ENCODE measurements at regions not wholly inside any gene's neighbourhood (a gene's known extent, or its start where the extent isn't known, plus 50 kb on each side); places are given as distances from the start of the nearest gene placed in this dataset.
"Not testable (repeated sequence)": the region's sequence is repeated elsewhere in the genome, so short reads cannot be mapped to it uniquely, and the experiment has no call there.

DNA sequence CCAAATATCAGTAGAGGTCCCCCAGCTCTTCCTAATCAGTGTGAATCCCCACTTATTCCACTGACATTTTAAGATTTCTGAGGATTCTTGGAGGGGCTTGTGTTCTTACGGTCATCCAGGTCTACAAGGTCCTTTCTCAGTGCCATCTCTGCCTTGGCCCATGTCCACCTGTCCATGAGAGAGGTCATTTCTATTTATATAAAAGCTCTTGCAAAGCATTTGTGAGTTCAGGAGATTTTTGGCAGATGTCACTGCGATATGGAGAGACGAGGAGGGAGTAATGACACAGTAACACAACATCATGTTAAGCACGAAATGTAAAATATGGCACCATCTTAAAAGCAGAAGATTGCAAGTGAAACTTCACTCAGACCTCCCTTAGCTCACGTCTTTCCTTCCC, 144.6 kb upstream of the NFIA start:
- no peaks in the 10 kb centered on the region for H3K9me3 ChIP-seq
- DNase-seq, result no peak
- no peaks in the 10 kb centered on the region for H3K36me3 ChIP-seq
- H3K4me3 ChIP-seq, result no peak overlapping the region
- no peaks in the 10 kb centered on the region for H3K27me3 ChIP-seq

DNA sequence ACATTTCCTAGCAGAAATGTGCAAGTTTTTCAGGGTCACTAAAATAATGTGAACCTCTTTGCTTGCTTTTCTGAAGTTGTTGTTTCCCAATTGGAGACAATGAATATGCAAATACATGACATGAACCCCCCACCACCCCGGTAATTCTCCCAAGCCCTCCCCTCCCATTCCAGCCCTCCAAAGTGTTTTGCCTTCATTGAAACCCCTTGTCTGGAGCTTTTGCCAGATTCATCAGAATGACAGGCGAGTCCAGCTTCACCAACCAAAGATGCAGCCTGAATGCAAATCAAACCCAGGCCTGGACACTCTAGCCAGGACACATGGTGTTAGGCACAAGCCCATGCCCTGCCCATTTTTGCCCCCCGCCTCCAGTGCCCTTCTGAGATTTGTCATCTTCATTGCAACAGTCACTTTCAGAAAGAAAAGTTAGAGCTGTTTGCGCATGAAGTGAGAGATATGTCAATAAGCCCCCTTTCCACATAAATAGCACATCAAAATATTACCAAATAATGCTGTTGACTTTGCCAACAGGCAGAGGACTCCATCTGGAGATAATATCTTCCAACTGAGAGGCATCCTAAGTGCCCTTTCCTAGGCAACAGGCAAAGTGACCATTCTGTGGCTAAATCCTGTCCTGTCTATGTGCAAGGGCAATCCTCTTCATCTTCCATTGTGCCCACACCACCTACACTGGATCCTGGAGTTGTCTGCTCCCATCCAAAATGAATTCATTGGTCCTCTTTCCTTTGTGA, 145.6 kb upstream of the NFIA start:
- Histone ChIP-seq H3K36me3 (no peaks in the 10 kb centered on the region), H3K4me3 (no peak overlapping the region), H3K9me3 (no peaks in the 10 kb centered on the region), H3K27me3 (no peaks in the 10 kb centered on the region)
- DNase-seq, result no peak

DNA sequence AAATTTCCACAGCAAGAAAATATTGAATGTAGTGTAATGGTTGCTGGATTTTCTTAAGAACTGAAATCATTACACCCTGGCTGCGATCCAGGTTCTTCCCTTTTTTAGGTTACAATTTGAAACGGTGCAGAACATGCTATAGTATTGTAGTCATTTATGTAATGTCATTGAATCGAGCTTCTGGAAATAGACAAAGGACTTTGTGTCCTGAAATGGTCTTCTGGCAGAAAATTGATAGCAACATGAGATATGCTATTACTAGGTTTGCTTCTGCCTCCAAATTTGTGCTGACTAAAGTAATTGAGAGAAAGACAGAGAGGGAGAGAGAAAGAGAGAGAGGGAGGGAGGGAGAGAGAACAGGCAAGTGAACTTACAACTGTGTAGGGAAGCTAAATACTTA, 146.2 kb upstream of the NFIA start:
- H3K4me3 ChIP-seq, result no peak overlapping the region
- H3K36me3 ChIP-seq, result no peaks in the 10 kb centered on the region
- H3K9me3 ChIP-seq, result no peaks in the 10 kb centered on the region
- no peak for DNase-seq
- H3K27me3 ChIP-seq, result no peaks in the 10 kb centered on the region

DNA sequence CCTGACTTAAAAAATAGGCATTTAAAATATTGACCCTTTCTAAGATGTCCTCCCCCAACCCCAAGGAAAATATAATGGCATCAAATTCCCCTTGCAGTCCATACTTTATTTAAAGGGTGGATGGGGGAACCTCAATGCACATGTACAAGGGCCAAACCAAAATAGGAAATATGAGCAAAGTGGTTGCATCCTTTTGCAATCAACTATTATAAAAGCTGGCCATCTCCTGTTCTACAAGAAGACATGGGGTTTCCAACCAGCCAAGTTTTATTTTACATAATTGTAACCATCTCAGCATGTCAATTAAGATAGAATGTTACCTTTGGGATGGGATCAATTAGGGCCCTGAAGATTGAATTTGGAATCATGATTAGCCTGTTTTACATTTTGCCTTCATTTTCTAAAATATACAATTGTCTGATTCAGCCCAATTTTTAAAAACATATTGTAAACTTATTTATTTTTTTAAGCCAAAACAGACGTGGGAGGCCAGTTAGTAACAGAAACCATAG, 146.7 kb upstream of the NFIA start:
- Histone ChIP-seq H3K36me3 (no peaks in the 10 kb centered on the region), H3K27me3 (no peaks in the 10 kb centered on the region), H3K9me3 (no peaks in the 10 kb centered on the region), H3K4me3 (no peak overlapping the region)
- DNase-seq, result no peak

DNA sequence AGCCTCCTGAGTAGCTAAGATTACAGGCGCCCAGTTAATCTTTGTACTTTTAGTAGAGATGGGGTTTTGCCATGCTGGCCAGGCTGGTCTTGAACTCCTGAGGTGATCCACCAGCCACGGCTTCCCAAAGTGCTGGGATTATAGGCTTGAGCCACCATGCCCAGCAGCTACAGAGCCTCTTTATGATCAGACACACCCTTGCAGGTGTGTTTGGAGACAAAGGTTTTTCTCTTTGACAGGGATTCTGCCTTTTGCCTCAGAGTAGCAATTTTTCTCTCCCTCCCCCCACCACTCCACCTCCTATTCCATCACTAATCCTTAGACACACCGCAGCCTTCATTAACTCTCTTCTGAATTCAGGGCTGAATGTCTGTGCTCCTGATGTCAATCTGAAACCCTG, 152.2 kb upstream of the NFIA start:
- H3K36me3 ChIP-seq, result no peaks in the 10 kb centered on the region
- no peaks in the 10 kb centered on the region for H3K9me3 ChIP-seq
- DNase-seq, result no peak
- no peaks in the 10 kb centered on the region for H3K27me3 ChIP-seq
- no peak overlapping the region for H3K4me3 ChIP-seq

DNA sequence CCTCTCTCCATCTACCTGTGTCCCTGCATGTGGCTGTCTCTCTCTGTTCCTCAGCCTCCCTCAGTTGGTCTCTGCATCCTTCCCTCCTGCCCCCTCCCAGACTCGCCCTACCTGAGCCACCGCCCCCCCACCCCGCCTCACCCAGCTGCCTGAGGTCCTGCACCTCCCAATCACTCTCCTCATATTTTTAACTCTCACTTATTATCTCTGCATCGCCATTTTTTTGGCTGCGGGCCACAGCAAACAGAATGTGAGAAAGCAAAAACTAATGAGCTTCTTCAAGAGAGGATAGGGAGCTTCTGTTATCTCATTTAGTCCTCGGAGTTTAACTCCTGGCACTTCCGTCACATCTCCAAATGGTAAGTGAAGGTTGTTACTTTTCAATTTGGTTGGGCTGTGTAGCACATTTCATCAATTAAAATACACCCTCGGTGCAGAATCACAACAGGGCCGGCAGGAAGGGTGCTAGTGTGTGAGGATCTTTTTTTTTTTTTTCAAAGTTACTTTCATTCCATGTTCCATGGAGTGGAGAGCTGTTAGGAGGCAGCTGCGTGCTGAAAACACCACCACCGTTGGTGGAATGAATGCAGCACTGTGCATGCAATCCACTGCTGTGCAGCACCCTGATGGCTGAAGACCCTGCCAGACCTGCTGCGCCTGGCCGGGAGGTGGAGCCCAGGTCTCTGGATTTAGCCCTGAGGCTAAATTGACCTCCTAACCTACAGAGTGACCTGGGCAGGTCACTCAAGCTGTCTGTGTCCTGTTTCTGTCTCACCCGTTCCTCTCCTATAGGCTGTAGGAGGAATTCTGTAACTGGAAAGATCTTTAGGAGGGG, 157.2 kb upstream of the NFIA start:
- Histone ChIP-seq H3K36me3 (no peaks in the 10 kb centered on the region), H3K27me3 (no peaks in the 10 kb centered on the region), H3K4me3 (no peak overlapping the region), H3K9me3 (no peaks in the 10 kb centered on the region)
- DNase-seq, result no peak

DNA sequence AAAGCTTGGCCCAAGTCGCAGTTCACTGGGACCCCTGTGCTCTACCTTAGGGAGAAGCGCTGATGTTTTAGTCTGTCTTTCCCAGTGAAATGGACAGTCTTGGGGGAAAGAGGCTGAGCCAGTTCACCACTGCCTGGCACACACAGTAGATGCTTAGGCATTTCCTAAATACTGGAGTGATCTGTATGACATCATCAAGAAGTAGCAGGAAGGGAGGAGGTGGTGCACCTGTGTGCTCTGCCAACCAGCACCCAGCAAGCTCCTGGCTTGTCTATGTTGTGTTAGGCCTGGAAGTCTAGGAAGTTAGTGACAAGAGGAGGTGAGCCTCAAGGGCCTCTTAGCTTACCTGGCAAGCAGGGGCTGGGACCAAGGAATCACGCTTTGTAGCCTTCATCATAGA, 158.2 kb upstream of the NFIA start:
- Histone ChIP-seq H3K36me3 (no peaks in the 10 kb centered on the region), H3K27me3 (no peaks in the 10 kb centered on the region), H3K4me3 (no peak overlapping the region), H3K9me3 (no peaks in the 10 kb centered on the region)
- no peak for DNase-seq

DNA sequence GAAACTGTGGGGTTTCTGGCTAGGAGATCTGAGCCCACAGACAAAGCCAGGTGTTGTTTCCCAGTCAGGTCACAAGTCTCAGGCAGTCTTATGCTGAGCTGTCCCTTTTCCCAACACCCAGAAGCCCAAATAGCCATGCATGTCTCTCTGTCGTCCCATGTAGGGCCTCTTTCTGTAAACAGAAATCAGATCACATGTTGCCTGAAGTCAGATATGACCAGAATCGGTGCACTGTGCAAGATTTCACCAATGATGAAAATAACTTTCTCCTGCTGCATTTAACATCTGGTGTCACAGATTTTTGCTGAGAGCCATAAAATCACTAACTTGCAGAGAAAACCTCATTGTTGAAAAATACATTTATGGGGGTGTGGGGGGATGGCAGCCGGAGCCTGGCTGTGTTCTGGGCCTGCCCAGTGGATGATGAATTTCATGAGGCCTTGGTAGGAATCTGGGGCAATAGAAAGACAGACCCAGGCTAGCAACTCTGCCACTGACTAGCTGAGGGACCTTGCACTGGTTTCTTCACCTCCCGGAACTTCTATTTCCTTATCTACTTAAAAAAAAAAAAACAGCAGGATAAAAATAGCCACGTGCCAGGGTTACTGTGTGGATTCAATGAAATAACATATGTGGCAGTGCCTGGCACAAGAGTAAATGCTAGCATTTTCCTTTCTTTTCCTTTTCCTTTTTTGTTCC, 158.8 kb upstream of the NFIA start:
- no peaks in the 10 kb centered on the region for H3K9me3 ChIP-seq
- DNase-seq, result no peak
- no peaks in the 10 kb centered on the region for H3K27me3 ChIP-seq
- H3K36me3 ChIP-seq, result no peaks in the 10 kb centered on the region
- H3K4me3 ChIP-seq, result no peak overlapping the region

DNA sequence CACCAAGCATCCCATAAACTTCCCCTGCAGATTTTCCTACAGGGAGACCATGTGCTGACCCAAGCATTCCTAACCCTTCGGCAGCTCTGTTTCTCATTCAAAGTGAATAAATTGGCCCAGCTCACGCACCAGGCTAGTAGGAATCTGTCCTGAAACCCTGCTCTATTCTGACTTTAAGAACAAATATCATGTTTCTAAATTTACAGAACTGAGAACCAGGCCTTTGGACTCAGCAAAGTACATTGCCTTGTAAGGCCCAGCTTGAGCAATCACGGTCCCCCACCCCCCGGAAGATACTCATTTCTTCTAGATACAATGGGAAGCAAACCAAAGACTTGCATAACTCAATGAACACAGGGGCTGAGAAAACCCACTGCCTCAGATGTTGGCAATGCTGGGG, 160.1 kb upstream of the NFIA start:
- Histone ChIP-seq H3K27me3 (no peaks in the 10 kb centered on the region), H3K9me3 (no peaks in the 10 kb centered on the region), H3K4me3 (no peak overlapping the region), H3K36me3 (no peaks in the 10 kb centered on the region)
- no peak for DNase-seq

DNA sequence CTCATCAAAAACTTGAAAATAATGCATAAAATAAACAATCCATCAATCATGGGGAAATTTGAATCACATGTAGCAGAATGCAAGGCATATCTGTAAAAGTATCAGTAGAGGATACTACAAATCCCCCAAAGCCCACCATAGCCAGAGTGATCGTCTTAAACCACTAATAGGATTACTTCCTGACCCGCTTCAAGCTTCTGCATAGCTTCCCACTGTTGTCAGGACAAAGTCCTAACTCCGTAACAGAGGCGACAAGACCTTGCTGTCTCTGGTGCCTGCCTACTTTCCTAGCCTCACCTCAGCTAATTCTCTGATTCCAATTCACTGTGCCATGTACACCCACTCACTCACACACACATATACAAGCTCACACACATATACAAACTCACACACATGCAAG, 161.2 kb upstream of the NFIA start:
- Histone ChIP-seq H3K27me3 (no peaks in the 10 kb centered on the region), H3K4me3 (no peak overlapping the region), H3K36me3 (no peaks in the 10 kb centered on the region), H3K9me3 (no peaks in the 10 kb centered on the region)
- DNase-seq, result no peak

DNA sequence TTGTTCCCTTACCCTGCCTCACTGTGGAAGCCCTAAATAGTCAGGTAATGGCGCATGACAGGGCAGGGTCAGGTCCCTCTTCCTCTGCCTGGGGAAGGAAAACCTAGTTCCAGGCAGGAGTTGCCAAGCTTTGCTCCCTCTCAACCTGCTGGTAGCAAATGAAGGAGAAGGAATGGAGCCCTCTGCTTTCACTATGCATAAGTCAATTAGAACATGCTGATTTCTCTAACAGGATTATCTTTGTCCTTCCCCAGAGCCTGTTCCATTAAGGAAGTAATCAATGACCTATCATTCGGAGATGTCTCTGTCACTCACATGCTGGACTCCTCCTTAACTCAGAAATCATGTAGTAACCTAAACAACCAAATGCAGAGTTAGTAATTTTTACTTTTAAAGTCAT, 161.8 kb upstream of the NFIA start:
- no peak for DNase-seq
- H3K4me3 ChIP-seq, result no peak overlapping the region
- no peaks in the 10 kb centered on the region for H3K36me3 ChIP-seq
- no peaks in the 10 kb centered on the region for H3K9me3 ChIP-seq
- no peaks in the 10 kb centered on the region for H3K27me3 ChIP-seq

DNA sequence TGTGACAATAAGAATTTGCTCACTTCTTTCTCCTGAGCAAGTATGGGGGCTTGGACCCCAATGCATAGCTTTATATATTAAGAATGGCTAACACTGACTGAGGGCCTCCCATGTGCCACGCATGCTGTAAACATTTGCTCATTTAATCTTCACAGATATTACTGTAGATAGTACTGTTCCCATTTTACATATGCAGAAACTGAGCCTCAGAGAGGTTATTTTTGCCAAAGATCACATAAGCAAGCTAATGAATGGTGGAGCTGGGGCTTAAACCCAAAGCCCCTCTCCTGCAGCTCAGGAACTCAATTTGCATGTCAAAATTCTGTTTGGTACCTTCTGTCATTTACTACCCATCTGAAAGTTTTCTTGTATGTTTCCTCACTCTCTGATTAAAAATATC, 163.5 kb upstream of the NFIA start:
- DNase-seq, result no peak
- Histone ChIP-seq H3K9me3 (no peaks in the 10 kb centered on the region), H3K27me3 (no peaks in the 10 kb centered on the region), H3K4me3 (no peak overlapping the region), H3K36me3 (no peaks in the 10 kb centered on the region)

DNA sequence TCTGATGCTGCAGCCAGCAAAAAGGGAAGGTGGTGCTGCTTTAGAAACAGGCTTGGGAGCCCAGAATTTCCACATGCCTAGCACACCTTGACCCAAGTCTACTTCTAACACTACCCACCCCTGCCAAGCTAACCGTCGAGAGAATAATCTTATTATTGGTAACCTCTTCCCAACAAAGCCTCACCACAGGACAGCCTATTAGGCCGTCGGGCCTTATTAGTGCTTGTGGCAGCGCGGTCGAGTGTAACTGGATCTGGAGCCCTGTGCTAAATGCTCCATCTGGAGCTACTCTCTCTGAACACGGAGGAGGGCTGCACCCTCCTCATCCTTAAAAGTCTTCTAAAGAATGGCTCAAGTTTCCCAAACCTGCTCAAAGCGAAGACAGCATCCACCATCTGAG, 165.5 kb upstream of the NFIA start:
- no peak for DNase-seq
- no peaks in the 10 kb centered on the region for H3K36me3 ChIP-seq

DNA sequence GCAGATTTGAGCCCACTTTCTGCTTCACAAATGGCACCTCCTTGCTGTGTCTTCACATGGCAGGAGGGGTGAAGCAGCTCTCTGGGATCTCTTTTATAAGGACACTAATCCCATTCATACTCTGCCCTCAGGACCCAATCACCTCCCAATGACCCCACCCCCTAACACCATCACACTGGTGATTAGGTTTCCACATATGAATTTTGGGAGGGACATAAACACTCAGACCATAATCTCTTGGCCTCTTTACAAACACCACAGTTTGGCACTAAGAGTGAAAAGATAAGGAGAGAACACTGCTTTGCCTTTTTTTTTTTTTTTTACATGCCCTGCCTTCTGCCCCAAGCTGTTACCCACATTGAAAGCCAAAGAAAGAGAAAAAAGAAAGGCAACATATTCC, 166.2 kb upstream of the NFIA start:
- H3K4me3 ChIP-seq, result no peak overlapping the region
- H3K36me3 ChIP-seq, result no peaks in the 10 kb centered on the region
- H3K9me3 ChIP-seq, result no peaks in the 10 kb centered on the region
- DNase-seq, result no peak
- H3K27me3 ChIP-seq, result no peaks in the 10 kb centered on the region

More for the DNA sequence above, 165.5 kb upstream of the NFIA start:
- no peak overlapping the region for H3K4me3 ChIP-seq
- no peaks in the 10 kb centered on the region for H3K9me3 ChIP-seq
- H3K27me3 ChIP-seq, result no peaks in the 10 kb centered on the region

DNA sequence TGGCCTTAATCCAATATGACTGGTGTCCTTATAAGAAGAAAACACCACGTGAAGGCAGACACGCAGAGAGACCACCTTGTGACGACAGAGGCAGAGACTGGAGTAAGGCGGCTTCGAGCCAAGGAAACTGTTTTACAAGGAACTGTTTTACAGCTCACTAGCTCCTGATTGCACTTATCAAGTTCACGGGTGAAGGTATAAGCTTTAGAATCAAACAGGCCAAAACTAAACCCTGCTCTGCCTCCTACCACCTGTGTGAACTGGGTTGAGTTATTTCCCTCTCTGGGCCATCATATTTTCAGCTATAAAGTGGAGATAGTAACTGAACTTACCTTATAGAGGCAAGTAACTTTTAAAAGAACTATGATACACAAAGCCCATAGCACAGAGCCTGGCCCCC, 166.9 kb upstream of the NFIA start:
- Histone ChIP-seq H3K27me3 (no peaks in the 10 kb centered on the region), H3K4me3 (no peak overlapping the region), H3K9me3 (no peaks in the 10 kb centered on the region), H3K36me3 (no peaks in the 10 kb centered on the region)
- DNase-seq, result no peak

DNA sequence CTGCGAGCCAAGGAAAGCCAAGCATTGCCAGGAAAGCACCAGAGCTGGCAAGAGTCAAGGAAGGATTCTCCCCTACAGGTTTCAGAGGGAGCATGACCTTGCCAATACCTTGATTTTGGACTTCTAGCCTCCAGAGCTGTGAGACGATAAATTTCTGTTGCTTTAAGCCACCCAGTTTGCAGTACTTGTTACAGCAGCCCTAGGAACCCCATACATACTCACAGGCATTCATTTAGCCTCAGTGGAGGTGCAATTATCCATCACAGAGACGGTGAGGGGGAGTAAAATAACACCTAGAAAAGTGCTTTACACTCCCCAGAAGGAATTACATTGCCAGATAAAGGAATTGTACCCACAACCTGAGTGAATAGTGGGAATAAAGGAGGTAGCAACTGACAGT, 167.4 kb upstream of the NFIA start:
- no peaks in the 10 kb centered on the region for H3K36me3 ChIP-seq
- H3K27me3 ChIP-seq, result no peaks in the 10 kb centered on the region
- H3K4me3 ChIP-seq, result no peak overlapping the region
- no peak for DNase-seq
- H3K9me3 ChIP-seq, result no peaks in the 10 kb centered on the region

DNA sequence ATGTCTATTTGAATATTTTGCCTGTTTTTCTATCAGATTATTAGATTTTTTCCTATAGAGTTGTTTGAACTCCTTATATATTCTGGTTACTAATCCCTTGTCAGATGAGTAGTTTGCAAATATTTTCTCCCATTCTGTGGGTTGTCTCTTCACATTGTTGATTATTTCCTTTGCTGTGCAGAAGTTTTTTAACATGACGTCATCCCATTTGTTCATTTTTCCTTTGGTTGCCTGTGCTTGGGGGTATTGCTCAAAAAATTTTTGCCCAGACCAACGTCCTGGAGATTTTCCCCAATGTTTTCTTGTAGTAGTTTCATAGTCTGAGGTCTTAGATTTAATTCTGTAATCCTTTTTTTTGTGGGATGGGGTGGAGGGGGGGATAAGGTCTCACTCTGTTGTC, 168.7 kb upstream of the NFIA start:
- not testable (repeated sequence) for DNase-seq, H3K9me3 ChIP-seq, H3K4me3 ChIP-seq, H3K36me3 ChIP-seq, H3K27me3 ChIP-seq

Measured in MG63 (cell line).